HG02943 (cell line): ENCODE measurements at regions not wholly inside any gene's neighbourhood (a gene's known extent, or its start where the extent isn't known, plus 50 kb on each side); places are given as distances from the start of the nearest gene placed in this dataset.
"Not testable (repeated sequence)": the region's sequence is repeated elsewhere in the genome, so short reads cannot be mapped to it uniquely, and the experiment has no call there.

Source experiments
- ATAC-seq: cut with Tn5 transposase; IDR thresholded peaks from one replicate; pipeline ENCODE4 v1.9.1; 2021; ENCODE audit warnings: mild to moderate bottlenecking, low read depth, moderate library complexity; ENCODE audit not compliant: unreplicated experiment

DNA sequence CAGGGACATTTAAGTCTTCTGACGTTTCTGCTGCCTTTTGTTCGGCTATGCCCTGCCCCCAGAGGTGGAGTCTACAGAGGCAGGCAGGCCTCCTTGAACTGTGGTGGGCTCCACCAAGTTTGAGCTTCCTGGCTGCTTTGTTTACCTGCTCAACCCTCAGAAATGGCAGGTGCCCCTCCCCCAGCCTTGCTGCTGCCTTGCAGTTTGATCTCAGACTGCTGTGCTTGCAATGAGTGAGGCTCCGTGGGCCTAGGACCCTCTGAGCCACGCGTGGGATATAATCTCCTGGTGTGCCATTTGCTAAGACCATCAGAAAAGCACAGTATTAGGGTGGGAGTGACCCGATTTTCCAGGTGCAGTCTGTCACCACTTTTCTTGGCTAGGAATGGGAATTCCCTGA is 647.3 kb downstream of the CD109 start:
- not testable (repeated sequence) for ATAC-seq

DNA sequence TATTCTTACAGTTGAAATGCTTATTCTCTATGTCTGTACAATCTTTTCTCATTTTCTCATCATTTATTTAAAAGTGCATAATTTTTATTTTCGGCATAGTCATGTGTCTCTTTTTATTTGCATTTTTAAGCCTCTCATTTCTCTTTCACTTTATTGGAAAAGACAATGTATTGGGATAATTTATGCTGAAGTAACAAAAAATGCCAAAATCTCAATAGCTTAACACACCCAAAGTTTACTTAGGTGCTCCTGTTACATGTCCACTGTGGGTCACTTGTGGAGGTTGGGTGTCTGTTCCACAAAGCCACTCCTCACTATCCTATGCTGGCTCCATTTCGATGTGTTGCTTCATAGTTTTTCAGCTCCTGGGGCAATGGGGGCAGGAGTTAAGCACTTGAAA is 638.7 kb downstream of the CD109 start:
- ATAC-seq = no peak

DNA sequence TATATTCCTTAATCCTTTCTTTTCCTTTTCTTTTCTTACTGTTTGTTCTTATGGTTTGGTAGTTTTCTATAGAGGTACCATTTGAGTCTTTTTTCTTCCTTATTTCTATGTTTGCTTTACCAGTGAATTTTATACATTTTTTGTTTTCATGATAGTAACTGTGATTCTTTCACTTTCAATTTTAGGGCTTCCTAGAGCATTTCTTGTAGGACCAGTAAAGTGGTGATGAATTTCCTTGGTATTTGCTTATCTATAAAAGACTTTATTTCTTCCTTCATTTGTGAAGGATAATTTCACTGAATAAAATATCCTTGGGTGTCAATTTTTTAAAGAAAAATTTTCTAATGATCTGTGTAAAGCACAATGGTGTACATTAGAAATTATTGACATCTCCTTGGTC is 637.4 kb downstream of the CD109 start:
- ATAC-seq = no peak

DNA sequence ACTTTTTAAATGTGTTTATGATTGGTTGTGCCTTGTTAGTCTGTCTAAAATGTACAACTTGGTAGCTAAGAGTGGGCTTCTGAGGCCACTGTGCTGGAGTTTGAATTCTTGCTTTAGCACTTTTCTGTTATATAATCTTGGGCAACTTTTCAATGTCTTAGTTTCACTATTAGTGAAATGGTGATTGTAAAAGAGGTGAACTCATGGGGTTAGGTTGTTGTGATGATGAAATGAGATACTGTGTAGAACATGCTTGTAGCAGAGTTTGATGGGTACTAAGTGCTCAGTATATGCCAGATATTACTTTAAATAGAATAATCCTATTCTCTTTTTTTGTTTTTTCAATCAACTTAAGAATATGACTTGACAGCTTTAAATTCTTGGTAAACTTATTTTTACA is 624.7 kb downstream of the CD109 start:
- no peak for ATAC-seq

DNA sequence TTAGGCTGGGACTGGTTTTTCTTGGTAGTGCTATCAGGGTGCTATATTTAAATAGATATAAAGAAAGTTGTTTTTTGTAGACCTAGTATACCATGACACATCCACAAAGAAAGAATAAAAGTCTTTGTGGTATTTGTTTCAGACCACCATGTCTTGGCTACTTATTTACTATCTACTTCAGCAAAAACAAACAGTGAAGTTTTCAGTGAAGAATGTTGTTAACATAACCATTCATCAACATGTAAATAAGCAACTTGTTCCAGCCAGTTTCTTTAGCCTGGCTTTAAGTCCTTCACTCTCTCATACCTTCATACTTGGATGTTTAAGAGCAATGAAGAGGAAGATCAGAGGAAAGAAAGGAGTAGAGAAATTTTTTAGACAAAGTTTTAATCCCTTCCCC is 624.1 kb downstream of the CD109 start:
- no peak for ATAC-seq

DNA sequence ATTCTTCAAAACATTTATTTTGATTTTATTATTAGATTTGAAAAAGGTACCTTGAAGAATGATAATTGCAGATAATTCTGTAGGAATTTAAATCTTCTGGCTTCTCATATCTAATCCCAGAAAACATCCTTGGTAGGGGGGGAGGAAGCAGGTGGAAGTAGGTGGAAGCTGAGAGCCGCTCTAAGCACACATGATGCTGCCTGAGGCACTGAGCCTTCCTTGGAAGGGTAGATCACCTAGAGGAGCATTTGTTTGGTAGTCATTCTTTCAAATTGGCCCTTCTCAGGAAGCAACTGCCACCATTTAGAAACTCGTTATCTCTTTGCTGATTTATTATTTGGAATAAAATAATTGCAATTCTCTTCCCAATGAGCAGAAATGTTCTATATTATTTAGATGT is 623.3 kb downstream of the CD109 start:
- ATAC-seq = no peak

DNA sequence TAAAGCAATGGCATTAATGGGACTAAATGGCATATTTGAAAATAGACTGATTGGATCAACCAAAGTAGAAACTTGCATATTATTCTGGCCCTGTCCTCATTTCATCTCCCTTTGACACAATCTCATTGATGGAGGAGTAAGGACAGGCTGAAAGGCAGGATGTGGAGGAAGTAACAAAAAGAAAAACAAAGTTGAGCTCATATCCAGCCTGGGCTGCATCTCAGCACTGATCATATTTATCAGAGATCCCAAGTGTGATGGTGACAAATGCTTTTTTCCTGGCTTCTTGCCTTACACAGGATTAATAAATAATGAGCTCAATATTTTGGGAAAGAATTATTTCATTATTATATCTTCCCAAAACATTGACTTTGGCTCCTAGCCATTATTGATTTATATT is 622.7 kb downstream of the CD109 start:
- ATAC-seq = no peak

DNA sequence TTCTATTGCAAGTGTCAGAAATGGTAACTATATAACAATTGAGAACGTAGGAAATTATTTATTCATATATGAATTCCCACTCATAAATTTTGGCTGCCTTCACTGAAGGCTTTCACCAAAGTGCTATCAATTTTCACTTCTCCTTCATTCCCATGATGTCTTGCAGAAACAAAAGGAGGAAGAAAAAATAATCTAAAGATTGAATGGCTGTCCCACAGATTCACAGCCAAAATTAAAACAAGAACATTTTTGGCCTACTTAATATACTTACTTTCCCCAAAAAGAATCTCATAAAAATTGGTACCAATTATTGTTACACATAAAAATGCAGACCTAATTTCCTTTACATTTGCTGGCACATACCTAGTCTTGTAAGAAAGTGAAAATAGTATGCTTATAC is 616.1 kb downstream of the CD109 start:
- ATAC-seq = no peak

DNA sequence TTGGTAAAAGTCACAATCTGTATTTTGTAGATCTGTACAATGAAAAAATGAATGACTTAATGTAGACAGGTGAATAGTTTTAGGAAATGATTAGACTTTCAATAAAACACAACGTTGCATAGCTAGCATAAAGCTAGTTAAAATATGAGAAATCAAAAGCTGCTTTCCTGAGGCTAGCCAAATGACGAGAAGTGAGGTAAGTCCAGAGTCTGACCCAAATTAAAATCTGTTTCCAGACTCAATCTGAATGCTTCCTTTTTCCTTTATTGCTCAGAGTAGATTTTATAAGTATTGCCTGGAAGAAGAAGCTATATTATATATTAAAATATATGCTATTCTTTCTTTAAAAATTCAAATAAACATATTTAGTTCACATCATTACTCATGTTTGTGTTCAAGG is 615.4 kb downstream of the CD109 start:
- no peak for ATAC-seq

DNA sequence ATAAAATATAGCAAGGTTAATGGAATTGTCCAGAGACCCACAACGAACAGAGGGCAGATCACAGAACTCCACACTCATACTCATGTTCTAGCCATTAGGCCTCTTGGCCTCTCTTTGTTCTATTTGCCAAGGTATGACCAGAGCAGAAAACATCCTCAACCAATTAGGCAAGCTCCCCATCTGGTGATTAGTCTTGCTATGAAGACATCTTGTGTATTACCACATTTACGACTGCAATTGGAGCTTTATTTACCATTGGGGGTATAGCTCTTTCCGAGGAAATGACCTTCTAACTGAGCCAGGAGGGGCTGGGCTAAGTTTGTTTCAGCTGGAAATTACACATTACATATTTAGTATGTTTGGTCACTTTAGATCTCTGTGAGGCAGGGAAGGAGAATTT is 593.9 kb downstream of the CD109 start:
- ATAC-seq = no peak

DNA sequence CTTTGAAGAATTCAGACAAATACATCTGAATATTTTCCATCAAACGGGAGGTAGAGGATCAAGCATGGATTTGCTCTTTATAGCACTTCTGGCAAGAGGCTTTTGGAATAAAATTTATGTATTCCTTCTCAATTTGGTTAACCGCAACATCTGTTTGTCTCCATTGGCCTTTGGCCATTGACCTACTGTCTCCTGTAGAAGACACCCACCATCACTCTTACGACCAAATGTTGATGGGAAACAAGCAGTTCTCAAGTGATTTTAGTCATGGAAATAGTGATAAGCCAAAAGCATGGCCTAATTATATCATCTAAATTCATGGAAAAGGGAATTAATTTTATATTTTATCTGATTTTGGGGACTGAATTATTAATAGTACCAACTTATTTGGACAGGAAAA is 591.9 kb downstream of the CD109 start:
- no peak for ATAC-seq

DNA sequence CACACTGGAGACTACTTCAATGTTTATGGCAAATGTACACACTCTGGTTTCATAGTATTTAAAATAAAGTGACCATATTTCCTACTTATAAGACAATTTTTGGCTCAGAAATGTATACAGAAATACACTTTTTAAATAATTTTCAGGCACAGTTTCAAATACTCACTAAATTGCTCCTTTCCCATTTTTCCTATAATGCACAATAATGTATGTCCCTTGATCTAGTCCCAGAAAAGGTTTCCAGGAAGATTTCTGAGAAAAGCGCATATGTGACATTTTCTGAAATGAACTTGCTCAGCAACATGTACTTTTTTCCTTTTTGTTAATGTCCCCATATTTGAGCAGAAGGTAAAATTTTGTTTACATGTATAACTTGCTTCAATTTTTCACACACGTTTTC is 591.4 kb downstream of the CD109 start:
- no peak for ATAC-seq

DNA sequence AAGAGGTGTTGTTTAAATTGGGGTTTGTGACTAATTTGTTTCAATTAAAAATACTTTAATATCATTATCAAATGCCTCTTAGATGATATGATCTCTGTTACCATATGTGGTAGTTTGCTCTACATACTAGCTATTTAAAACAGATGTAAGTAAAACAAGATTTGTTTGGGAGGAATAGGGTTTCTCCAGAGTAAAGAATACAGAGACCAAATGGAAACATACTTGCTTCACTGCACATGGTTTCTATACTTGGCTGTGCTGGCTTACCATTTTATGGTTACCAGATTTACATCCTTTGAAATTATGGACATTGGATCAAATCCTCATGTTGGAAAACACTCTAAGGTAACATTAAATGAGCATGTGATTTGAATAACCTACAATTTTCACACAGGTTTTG is 588.3 kb downstream of the CD109 start:
- ATAC-seq = no peak

DNA sequence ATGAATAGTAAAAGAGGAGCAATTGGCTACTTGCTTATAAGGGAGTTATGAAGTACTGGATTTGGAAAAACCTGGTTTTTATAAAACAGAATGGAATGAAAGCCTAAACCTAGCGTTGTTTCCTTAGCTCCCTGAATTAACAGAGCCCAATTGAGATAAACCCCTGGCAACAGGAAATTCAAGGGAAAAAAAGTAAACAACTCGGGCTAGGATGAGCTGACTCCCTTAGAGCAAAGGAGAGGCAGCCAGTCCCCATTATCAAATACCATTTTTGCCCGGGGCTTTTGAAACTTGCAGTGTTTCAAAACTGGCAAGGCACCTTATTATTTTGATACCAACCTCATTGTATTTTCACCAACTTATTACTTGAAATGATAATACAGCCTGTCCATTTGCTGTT is 587.5 kb downstream of the CD109 start:
- no peak for ATAC-seq

DNA sequence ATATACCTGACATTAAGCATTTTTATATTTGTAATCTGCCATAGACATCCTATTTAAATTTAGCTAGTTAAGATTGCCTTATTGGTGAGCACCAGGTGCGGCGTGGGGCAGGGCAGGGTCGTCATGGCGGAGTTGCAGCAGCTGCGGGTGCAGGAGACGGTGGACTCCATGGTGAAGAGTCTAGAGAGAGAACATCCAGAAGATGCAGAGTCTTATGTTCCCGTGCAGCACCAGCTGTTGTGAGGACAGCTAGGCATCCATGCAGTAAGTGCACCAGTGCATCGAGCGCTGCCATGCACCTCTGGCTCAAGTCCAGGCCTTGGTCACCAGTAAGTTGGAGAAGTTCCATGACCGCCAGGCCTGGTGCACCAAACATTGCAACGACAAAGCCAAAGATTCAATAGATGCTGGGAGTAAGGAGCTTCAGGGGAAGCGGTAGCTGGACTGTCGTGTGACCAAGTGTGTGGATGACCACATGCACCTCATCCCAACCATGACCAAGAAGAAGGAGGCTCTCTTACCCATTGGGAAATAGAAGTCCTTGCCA is 586.2 kb downstream of the CD109 start:
- no peak for ATAC-seq

DNA sequence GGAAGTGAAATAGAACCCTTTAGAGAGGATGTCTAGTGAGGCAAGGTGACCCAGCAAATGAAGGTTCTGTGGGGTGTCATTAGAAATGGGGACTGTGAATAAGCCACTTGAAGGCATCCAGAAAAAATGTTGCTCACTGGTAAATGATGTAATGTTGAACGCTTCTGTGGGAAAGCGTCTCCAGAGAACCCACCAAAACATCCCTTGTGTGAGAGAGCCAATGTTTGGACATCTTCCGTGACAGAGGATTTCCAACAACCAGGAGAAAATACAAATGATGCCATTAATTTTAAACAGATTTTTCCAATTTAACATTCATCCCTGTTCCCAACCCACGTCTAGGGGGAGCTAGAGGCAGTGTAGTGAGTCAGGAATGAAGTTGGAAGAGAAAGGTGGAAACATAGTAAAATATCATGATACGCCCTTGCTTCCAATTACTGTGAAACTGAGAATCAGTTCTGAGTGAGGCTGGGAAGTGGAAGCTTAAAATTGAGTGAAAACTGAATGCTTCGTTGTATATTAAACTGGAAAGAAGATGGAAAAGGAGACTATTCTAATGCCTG is 584.2 kb downstream of the CD109 start:
- no peak for ATAC-seq

DNA sequence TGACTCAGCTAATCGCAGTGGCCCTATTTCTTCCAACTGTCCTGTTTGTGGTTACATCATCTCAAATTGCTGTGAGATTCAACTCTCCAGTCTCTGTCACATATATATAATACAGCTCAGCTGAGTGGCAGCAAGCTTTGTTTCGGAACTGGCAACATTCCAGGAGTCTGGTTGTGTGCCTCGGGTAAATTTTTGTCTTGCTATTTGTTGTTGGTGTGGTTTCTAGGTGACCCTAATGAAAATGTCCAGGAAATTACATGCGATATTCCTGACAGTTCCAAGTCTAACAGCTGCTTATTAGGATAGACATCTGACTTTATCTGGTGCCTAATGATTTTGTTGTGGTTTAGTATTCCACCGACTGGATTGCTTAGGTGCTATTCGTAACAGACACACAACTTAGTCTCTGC is 581.8 kb downstream of the CD109 start:
- ATAC-seq = no peak

DNA sequence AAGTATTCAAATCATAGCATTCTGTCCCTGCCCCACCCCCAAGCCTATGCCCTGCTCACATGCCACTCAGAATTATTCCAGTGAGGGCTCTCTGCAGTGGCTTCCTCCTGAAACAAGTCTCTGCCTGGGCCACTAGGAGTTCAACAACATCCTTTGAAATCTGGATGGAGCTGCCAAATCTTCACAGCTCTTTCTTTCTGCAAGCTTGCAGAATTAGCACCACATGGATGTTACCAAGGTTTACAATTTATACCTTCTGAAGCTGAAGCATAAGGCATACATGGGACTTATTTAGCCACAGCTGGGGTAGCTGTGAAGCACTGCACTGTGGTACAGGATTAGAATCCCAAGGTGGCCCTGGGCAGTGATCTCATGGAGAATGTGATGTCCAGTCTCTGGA is 577.5 kb downstream of the CD109 start:
- ATAC-seq = no peak

DNA sequence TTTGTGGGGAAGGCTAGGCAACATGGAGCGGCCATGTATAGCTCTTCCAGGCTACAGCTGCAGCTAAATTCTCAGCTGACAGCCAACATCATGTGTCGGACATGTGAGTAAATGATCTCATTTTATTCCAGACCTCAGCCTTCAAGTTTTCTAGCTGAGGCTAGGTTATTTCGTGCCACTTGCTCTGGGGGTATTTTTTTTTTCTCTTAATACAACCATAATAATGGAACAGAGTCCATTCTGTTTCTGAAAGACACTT is 573.5 kb downstream of the CD109 start:
- no peak for ATAC-seq

DNA sequence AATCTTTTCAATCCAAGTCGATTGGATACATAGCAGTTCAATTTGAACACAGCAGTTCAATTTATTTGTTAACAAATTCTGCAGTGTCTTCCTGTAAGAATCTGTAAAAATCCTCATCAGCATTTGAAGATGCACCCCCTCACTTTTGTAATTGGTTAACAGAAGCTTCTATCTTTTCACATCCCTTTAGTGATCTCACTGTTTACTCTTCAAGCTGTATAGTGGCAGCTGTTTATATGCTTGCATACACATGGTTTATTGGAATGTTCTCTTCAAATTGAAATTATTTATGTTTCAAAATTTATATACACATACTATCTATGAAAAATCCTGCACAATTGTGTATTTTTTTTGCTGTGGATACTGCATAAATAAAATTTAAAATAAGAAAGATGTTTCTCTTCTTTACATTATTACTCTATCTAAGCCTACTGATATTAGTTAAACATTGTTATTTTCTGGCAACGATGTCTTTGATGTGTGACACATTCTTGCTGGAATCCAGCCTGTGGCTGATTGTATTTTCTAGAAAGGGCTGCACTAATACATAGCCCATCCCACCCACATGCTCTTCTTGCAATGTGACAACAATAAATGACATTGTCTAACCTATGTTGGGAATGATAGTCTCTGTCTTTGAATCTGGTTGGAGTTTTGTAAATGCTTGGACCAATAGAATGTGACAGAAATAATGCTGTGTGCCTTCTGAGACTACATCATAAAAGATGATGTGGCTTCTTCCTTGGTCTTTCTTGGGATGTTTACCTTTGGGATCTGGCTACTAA is 573.0 kb downstream of the CD109 start:
- ATAC-seq = no peak

DNA sequence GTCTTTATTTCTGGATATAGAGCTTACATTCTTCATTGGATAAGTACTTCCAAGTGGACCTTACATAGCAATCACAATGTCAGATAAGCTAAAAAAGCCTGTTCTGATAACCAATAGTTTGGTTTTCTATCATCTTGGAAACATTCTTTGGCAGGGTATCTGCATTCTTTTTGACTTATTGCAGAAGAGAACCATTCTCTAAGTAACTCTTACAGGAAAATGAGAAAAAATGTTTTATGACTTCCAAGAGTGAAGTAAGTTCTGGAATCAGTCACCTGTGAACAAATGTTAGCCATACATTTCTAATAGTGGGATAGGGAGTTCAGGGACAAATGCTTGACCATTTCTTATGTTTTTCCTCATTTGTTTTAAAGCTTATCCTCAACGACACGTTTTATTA is 564.0 kb downstream of the CD109 start:
- ATAC-seq = no peak

DNA sequence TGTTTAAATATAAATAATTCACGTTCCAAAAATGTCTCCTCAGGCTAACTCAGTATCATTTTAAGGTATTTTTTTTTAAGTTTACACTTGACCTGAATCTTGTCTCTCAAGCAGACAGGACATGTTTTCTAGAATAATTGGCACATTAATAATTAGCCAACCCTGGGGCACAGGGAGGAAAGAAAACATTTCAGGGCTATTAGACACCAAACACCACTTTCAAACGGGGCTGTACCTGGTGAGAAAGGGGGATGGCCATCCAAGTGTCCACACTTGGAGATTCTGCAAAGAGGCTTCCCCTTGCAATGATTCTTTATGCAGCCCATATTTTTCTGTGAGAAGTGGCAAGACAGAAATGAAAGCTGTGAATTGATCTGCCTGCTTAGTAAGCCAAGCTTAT is 560.8 kb downstream of the CD109 start:
- no peak for ATAC-seq

DNA sequence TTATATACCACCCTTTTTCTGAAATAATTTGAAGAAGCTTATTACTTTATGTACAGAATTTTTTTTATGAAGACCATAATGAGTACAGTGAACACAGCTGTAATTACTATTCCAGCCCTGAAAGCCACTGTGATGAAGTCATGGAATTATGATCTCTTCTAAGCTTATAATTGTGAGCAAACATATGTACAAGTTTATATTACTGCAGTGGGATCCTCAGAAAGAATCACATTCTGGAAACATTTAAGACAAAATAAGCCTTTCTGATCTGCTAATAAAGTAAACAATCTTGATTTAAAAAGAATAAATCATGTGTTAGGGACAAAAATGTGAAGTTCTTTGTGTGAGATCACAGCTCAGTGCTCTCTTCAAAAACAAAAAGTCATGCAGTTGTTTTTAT is 560.4 kb downstream of the CD109 start:
- no peak for ATAC-seq
